Heart right ventricle (tissue), 16 donors: ENCODE measurements at regions not wholly inside any gene's neighbourhood (a gene's known extent, or its start where the extent isn't known, plus 50 kb on each side); places are given as distances from the start of the nearest gene placed in this dataset.

Experiments
- ATAC-seq, 8 donors: fragments of 200-7000 bp; cut with Tn5 transposase; one replicate each; pipeline ENCODE4 v1.9.1; 2020; ENCODE audit warnings: mild to moderate bottlenecking in 8 of 8, moderate library complexity in 8 of 8, moderate number of reproducible peaks in 1 of 8
- DNase-seq, 2 donors: peaks; one replicate each; pipeline ENCODE4 v3.0.0-alpha.2; 2020
- H3K27ac ChIP-seq, 10 donors: fragments of 200-600 bp; sonication (generic) in 2 of 10; one replicate each; pipeline versions ENCODE4 v1.5.0 to v1.8.0; 2020 to 2022; ENCODE audit warnings: mild to moderate bottlenecking in 3 of 10
- H3K27me3 ChIP-seq, 7 donors: fragments of 200-600 bp; one replicate each; pipeline ENCODE4 v1.8.0; 2021 to 2022; ENCODE audit warnings: mild to moderate bottlenecking in 2 of 7
- H3K36me3 ChIP-seq, 9 donors: fragments of 200-600 bp; sonication (generic) in 1 of 9; one replicate each; pipeline versions ENCODE4 v1.5.0 to v1.8.0; 2020 to 2022; ENCODE audit warnings: mild to moderate bottlenecking in 2 of 9
- H3K4me1 ChIP-seq, 9 donors: fragments of 200-600 bp; sonication (generic) in 1 of 9; one replicate each; pipeline versions ENCODE4 v1.5.0 to v1.8.0; 2020 to 2022; ENCODE audit warnings: mild to moderate bottlenecking in 4 of 9
- H3K4me3 ChIP-seq, 10 donors: fragments of 200-600 bp; sonication (generic) in 2 of 10; one replicate each; pipeline versions ENCODE4 v1.5.0 to v1.8.0; 2020 to 2022; ENCODE audit warnings: mild to moderate bottlenecking in 7 of 10, moderate library complexity in 2 of 10
- H3K9me3 ChIP-seq, 11 donors: fragments of 200-600 bp in 10 of 11; sonication (generic) in 2 of 11; one replicate each; pipeline versions ENCODE4 v1.5.0 to v1.8.0; 2013 to 2022; ENCODE audit warnings: mild to moderate bottlenecking in 2 of 11, control low read depth in 1 of 11, moderate library complexity in 1 of 11
- CTCF ChIP-seq, 9 donors: fragments of 200-600 bp; sonication (generic) in 2 of 9; IDR thresholded peaks; one replicate each; pipeline versions ENCODE4 v1.5.0 to v1.8.0; 2021 to 2022; ENCODE audit warnings: antibody characterized with exemption in 9 of 9, mild to moderate bottlenecking in 5 of 9, moderate library complexity in 1 of 9
- WGBS, 2 donors: extraction: QIAGEN DNeasy Blood & Tissue Kit; methylation state at CpG; one replicate each; pipeline ENCODE4 v1.1.7; 2013; ENCODE audit warnings: inconsistent platforms in 1 of 2; 5-methylcytosine and 5-hydroxymethylcytosine counted together
- intact Hi-C, 10 donors: fragments of 100-400 bp; cut with DNase I; formaldehyde crosslinking; loops; one replicate each; pipeline versions ENCODE4 v1.11.1 to v1.14.2; 2022
- donor health status: Arrhythmogenic right ventricular cardiomyopathy.
- donor health status: ischemic (EF 13 %, LVEDD 7.1; RV severe dilation, severe dysfunction).
- donor health status: healthy with polysubstance abuse.
- donor health status: DM: no; HTN: yes; CAD: no.
- donor health status: DM: no; HTN: no; CAD: no.
- donor health status: ischemic (EF 25% LVEDD 6.9; RV normal size, moderate dysfunction).
- donor health status: ischemic (EF 25% LVEDD 5.7; RV mildly dilated, moderate dysfunction).
- donor health status: healthy.
- donor health status: DM: yes; HTN: yes; CAD: no.
- donor health status: Ischemic cardiomyopathy.
- donor health status: ischemic (EF 35%, LVEDD 5.7; RV mildly dilated, moderate dysfunction).
- donor health status: nonischemic (EF 11% LVEDD 7.7; RV severe dilation, severe dysfunction).
- donor health status: DM: yes; HTN: yes; CAD: no.
- donor health status: PGD.
- donor health status: ischemic (EF 29% LVEDD 5.4; RV normal size, mild dysfunction).
- donor health status: nonischemic (EF 23%, LVEDD 6.1; RV moderate dilation, normal function).

GRCh38 chr16:29317269-29317668 lies 89.2 kb downstream of the NPIPB11 start:
- H3K36me3 ChIP-seq, result peaks cover 0 to 8% (median 0%) of the 10 kb centered on the region in 9 donors
- no peak overlapping the region for H3K27ac ChIP-seq
- no peak overlapping the region for H3K4me3 ChIP-seq
- DNase-seq (no peak), ATAC-seq (no peak)
- peaks cover 4 to 47% (median 17%) of the 10 kb centered on the region in 9 donors for H3K4me1 ChIP-seq
- H3K27me3 ChIP-seq, result no peaks in the 10 kb centered on the region
- 97 to 100% methylated on average over 13 of the region's 13 CpGs for WGBS, 2 donors
- TF ChIP-seq CTCF (IDR thresholded peaks at IDR 0.05), result no peak
- H3K9me3 ChIP-seq, result no peaks in the 10 kb centered on the region
- intact Hi-C loops, result loop anchor here in 1 of 10 donors (10.0 kb wide), 1 partner anchor 202 kb away; no protein-coding TSS in a partner anchor

GRCh38 chr16:29316761-29317183 lies 89.7 kb downstream of the NPIPB11 start:
- WGBS, 2 donors, result 80 to 84% methylated on average over 12 of the region's 12 CpGs
- H3K27ac ChIP-seq, result no peak overlapping the region
- DNase-seq (no peak), ATAC-seq (no peak)
- no peaks in the 10 kb centered on the region for H3K27me3 ChIP-seq
- H3K36me3 ChIP-seq, result peaks cover 0 to 8% (median 0%) of the 10 kb centered on the region in 9 donors
- intact Hi-C loops, result loop anchor here in 1 of 10 donors (10.0 kb wide), 1 partner anchor 202 kb away; no protein-coding TSS in a partner anchor
- H3K4me1 ChIP-seq, result peaks cover 4 to 50% (median 17%) of the 10 kb centered on the region in 9 donors
- H3K4me3 ChIP-seq, result no peak overlapping the region
- no peaks in the 10 kb centered on the region for H3K9me3 ChIP-seq
- TF ChIP-seq CTCF (IDR thresholded peaks at IDR 0.05), result no peak

GRCh38 chr16:29315916-29316517 lies 90.5 kb downstream of the NPIPB11 start:
- H3K27me3 ChIP-seq, result no peaks in the 10 kb centered on the region
- 74 to 76% methylated on average over 12 of the region's 12 CpGs for WGBS, 2 donors
- H3K4me1 ChIP-seq, result peaks cover 4 to 52% (median 22%) of the 10 kb centered on the region in 9 donors
- H3K9me3 ChIP-seq, result no peaks in the 10 kb centered on the region
- peaks cover 0 to 4% (median 0%) of the 10 kb centered on the region in 9 donors for H3K36me3 ChIP-seq
- intact Hi-C loops, result loop anchor here in 1 of 10 donors (10.0 kb wide), 1 partner anchor 201 kb away; no protein-coding TSS in a partner anchor
- no peak overlapping the region for H3K27ac ChIP-seq
- ATAC-seq (no peak), DNase-seq (no peak)
- H3K4me3 ChIP-seq, result no peak overlapping the region
- peak in 7 of 9 donors; percentile 7 to 43 (median 19) for TF ChIP-seq CTCF (IDR thresholded peaks at IDR 0.05)

- ATAC-seq (peak in 1 of 8 donors; percentile 41), DNase-seq (no peak)
- peaks cover 0 to 3% (median 0%) of the 10 kb centered on the region in 9 donors for H3K36me3 ChIP-seq
- no peak overlapping the region for H3K4me3 ChIP-seq
- H3K4me1 ChIP-seq, result peaks cover 4 to 57% (median 29%) of the 10 kb centered on the region in 9 donors
- no peak for TF ChIP-seq CTCF (IDR thresholded peaks at IDR 0.05)
- intact Hi-C loops, result loop anchor here in 1 of 10 donors (10.0 kb wide), 1 partner anchor 200 kb away; no protein-coding TSS in a partner anchor
- no peaks in the 10 kb centered on the region for H3K27me3 ChIP-seq
- no peaks in the 10 kb centered on the region for H3K9me3 ChIP-seq
- WGBS, 2 donors, result 79% methylated on average over 5 of the region's 5 CpGs
- peak overlapping the region in 2 of 10 donors; percentile 5 to 31 for H3K27ac ChIP-seq
Observed at GRCh38 chr16:29315046-29315445, 91.5 kb downstream of the NPIPB11 start.
